Adrenal gland (tissue), 9 donors: ENCODE measurements at regions not wholly inside any gene's neighbourhood (a gene's known extent, or its start where the extent isn't known, plus 50 kb on each side); places are given as distances from the start of the nearest gene placed in this dataset.

Experiments used
- DNase-seq, 7 donors: peaks; one replicate each; pipeline ENCODE4 v3.0.0-alpha.2; 2019 to 2020
- H3K27ac ChIP-seq, 5 donors: fragments of 200-600 bp; sonication (generic) in 4 of 5; 1 replicate in 3 of 5; 2 replicates in 2 of 5; pipeline versions ENCODE4 v1.5.1 to v1.8.0; 2016 to 2020; ENCODE audit warnings: mild to moderate bottlenecking in 1 of 5
- H3K27me3 ChIP-seq: fragments of 200-600 bp; 2 replicates; pipeline ENCODE4 v1.8.0; 2021
- H3K36me3 ChIP-seq, 2 donors: fragments of 200-600 bp; replicated peaks in 1 of 2; 1 replicate in 1 of 2; 2 replicates in 1 of 2; pipeline versions ENCODE4 v1.5.1 to v1.8.0; 2018 to 2022
- H3K4me1 ChIP-seq, 2 donors: fragments of 200-600 bp; replicated peaks in 1 of 2; 1 replicate in 1 of 2; 2 replicates in 1 of 2; pipeline versions ENCODE4 v1.5.1 to v1.8.0; 2018 to 2021
- H3K4me3 ChIP-seq, 4 donors: fragments of 200-600 bp; sonication (generic) in 3 of 4; one replicate each; pipeline ENCODE4 v1.5.1; 2016 to 2018
- H3K9me3 ChIP-seq, 3 donors: fragments of 200-600 bp; sonication (generic) in 1 of 3; replicated peaks in 1 of 3; 1 replicate in 2 of 3; 2 replicates in 1 of 3; pipeline versions ENCODE4 v1.5.1 to v1.8.0; 2016 to 2021
- CTCF ChIP-seq, 6 experiments: fragments of 450-650 bp in 4 of 6; fragments of 200-600 bp in 2 of 6; sonication (generic) in 1 of 6; IDR thresholded peaks; 1 replicate in 5 of 6; 2 replicates in 1 of 6; pipeline versions ENCODE4 v1.5.1 to v1.8.0; 2016 to 2021; ENCODE audit warnings: antibody characterized with exemption in 6 of 6, mild to moderate bottlenecking in 2 of 6, moderate library complexity in 1 of 6
- POLR2A ChIP-seq, 2 donors: fragments of 450-650 bp; IDR thresholded peaks; one replicate each; pipeline ENCODE4 v1.6.1; 2017; ENCODE audit warnings: antibody characterized with exemption in 2 of 2, mild to moderate bottlenecking in 2 of 2, moderate library complexity in 1 of 2
- WGBS, 4 donors: extraction: QIAGEN DNeasy Blood & Tissue Kit in 2 of 4; methylation state at CpG; one replicate each; pipeline versions ENCODE4 v1.1.5 to v1.1.7; 2013 to 2017; 5-methylcytosine and 5-hydroxymethylcytosine counted together
- intact Hi-C, 2 donors: fragments of 100-400 bp; cut with DNase I; formaldehyde crosslinking; loops; one replicate each; pipeline versions ENCODE4 v1.14.1 to v1.15.0; 2022 to 2023
- donor health status: healthy with polysubstance abuse.
- donor health status: Bipolar disorder and iron deficiency.
- donor health status: DM: yes; HTN: yes; CAD: no.
- donor health status: DM: no; HTN: no; CAD: no.
- donor health status: DM: no; HTN: no; CAD: no.

GRCh38 chr6:164442572-164442971 lies 866.8 kb downstream of the C6orf118 start:
- intact Hi-C loops: no loop called here
- 72 to 89% (median 82%) methylated on average over 2 of the region's 2 CpGs for WGBS, 4 donors
- Histone ChIP-seq H3K4me1 (no peaks in the 10 kb centered on the region), H3K27me3 (no peaks in the 10 kb centered on the region), H3K9me3 (no peaks in the 10 kb centered on the region), H3K27ac (no peak overlapping the region), H3K36me3 (no peaks in the 10 kb centered on the region), H3K4me3 (no peak overlapping the region)
- no peak for TF ChIP-seq CTCF (IDR thresholded peaks at IDR 0.05)
- TF ChIP-seq POLR2A (IDR thresholded peaks at IDR 0.05): no peak
- DNase-seq: no peak

DNA sequence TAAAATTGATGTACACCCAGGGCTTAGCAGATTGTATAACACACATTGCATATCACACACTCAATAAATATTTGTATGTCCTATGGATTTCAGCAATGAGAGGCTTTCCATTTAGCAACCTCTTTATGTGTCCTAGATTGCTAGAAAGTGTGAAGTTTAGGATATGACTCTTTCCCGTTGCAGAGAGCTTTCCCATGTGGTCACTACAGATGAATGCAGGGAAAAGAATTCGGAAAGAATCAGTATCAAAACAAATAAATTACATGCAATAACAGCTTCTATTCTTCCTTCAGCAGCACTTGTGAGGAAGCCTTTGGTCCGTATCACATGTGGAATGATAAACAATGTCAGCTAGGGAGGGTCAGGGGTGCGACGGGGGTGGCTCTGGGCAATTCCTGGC lies 870.1 kb downstream of the C6orf118 start:
- Histone ChIP-seq H3K36me3 (no peaks in the 10 kb centered on the region), H3K4me1 (no peaks in the 10 kb centered on the region), H3K27me3 (no peaks in the 10 kb centered on the region), H3K9me3 (no peaks in the 10 kb centered on the region), H3K27ac (no peak overlapping the region), H3K4me3 (no peak overlapping the region)
- WGBS, 4 donors: 31 to 42% (median 42%) methylated on average over 5 of the region's 5 CpGs
- DNase-seq: no peak
- intact Hi-C loops: no loop called here
- TF ChIP-seq POLR2A (IDR thresholded peaks at IDR 0.05): no peak
- TF ChIP-seq CTCF (IDR thresholded peaks at IDR 0.05): no peak

GRCh38 chr6:164436976-164437375 lies 872.4 kb downstream of the C6orf118 start:
- 74 to 89% (median 81%) methylated on average over 5 of the region's 5 CpGs for WGBS, 4 donors
- H3K27ac ChIP-seq: no peak overlapping the region
- no peak overlapping the region for H3K4me3 ChIP-seq
- TF ChIP-seq POLR2A (IDR thresholded peaks at IDR 0.05) (no peak), CTCF (IDR thresholded peaks at IDR 0.05) (no peak)
- H3K27me3 ChIP-seq: no peaks in the 10 kb centered on the region
- H3K36me3 ChIP-seq: no peaks in the 10 kb centered on the region
- no peak for DNase-seq
- H3K9me3 ChIP-seq: no peaks in the 10 kb centered on the region
- intact Hi-C loops: no loop called here
- H3K4me1 ChIP-seq: no peaks in the 10 kb centered on the region

DNA sequence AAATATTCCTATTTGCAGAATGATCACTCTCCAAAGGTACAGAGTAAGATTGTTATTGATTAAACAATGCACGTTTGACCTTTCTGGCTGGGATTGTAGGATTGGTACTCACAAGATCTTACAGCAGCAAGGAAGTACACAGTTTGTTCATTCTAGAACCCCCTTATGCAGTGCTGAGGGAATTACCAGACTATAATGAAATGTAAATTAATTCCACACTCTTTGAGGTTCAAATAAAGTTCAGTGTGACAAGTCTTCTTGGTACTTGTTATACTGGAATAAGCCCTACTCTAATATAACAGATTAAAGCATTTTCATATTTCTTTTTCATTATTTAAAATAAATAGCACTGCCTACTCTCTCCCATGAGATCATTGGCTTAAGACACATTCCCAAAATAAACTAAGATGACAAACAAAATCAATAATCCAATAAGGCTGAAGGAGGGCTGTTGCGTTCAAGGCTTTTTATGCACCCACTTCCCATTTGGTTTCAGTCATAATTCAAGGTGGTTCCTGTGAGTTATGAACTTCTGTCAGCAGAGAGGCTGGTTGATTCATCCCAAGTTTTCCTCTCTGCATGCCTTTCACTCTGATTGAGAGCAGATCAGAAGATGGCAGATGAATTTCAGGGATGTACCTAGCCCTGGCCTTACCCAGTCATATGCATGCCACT lies 881.5 kb downstream of the C6orf118 start:
- Histone ChIP-seq H3K27ac (no peak overlapping the region), H3K4me1 (no peaks in the 10 kb centered on the region), H3K27me3 (no peaks in the 10 kb centered on the region), H3K9me3 (no peaks in the 10 kb centered on the region), H3K4me3 (no peak overlapping the region), H3K36me3 (no peaks in the 10 kb centered on the region)
- TF ChIP-seq POLR2A (IDR thresholded peaks at IDR 0.05): no peak
- TF ChIP-seq CTCF (IDR thresholded peaks at IDR 0.05): no peak
- 71 to 82% (median 81%) methylated on average over 2 of the region's 2 CpGs for whole genome bisulfite sequencing, 4 donors
- DNase-seq: no peak
- intact Hi-C loops: no loop called here
